8988T (cell line): ENCODE measurements at regions not wholly inside any gene's neighbourhood (a gene's known extent, or its start where the extent isn't known, plus 50 kb on each side); places are given as distances from the start of the nearest gene placed in this dataset.

Source experiments
- DNase-seq: peaks from one replicate; pipeline ENCODE4 v3.0.0; 2011

DNA sequence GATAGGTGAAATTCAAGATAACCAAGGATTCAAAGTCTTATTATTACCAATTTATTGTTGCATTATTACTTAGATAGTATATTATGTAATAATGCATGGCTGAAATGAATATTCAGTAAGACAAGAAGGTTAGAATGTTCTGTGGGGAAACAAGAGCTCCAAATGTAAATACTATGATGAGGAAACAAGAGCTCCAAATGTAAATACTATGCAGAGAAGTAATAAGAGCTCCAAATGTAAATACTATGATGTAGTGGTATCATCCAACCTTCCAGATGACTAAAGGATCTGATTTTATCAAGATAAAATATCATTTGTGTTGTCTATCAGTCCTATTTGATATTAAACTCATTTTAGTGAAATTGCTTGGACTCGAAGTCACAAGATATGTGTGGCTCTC is 82.2 kb upstream of the PCDH18 start:
- no peak for DNase-seq

DNA sequence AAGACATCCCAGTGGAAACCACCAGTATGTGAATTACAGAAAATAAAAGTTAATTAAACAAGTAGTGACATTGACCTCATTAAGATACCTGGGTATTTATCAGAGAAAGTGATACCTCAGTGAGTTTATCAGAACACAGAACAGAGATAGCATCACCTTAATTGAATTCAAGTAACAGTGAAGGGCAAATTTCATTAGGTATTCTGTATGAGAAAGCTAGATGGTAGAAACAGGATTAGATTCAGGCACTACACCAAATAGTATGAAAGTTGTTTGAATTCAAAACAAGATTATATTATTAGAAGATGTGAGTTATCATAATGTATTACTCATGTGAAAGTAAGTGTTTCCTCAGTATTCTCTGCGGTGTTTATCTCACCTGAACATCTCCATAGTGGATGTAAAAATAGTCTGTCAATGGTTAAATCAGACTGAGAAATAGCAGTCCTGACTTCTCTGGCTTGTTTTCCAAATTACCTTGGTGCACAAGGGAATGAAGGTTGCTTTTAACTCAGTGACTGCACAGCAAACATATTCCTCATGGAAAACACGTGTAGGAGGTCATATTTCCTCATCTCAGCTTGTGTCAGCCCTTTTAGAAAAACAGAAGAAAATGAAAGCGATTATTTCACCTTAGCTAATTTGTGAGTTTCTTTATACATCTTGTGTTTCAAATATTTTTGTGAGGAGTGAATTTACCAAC is 79.9 kb upstream of the PCDH18 start:
- DNase-seq, result no peak

DNA sequence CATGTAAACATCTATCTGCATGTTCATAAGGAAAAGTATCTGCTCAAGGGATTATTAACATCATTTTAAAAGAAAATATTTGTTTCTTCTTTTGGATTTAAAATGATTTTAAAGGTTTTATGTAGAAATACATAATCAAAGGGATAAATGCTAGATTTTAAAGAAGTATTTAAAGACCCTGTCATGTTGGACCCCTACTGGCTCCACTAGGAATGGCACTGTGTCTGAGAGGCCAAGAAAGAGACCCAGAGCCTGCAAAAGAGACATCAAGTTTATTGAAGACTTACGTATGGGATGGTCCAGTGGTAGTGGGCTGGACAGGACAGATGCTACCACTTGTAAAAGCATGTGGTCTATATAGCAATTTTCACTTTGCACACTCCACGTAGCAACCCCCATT is 78.7 kb upstream of the PCDH18 start:
- no peak for DNase-seq

DNA sequence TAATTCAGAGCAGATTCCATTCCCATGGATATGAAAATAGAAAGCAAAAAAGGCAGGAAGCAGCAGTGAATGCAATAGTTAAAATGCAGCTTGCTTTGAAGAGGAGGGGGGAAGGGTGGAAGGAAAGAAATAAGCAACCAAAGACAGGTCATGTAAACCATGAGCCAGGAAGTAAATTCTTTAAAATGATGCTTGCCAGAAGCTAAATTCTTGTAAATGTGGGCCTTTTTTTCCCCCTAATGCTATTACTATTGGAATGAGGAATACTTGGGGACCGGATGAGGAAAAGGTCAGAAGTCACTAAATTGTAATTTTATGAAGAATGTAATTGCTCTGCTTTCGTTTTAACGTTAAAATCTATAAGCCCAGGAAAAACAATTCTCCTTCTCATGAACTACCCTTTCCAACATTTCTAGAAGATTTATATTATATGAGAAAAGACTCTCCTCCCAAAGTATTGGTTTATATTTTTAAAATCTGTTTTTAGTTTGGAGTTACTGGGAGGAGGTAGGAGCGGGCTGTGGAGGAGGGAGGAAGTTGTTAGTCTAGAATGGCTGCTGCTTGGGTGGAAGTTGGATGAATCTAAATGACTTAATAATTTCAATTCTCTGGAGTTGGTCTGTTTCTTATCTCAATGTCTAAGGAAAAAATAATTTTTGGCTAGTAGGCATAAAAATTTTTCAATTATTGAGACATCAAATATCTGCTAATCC is 77.6 kb upstream of the PCDH18 start:
- no peak for DNase-seq

DNA sequence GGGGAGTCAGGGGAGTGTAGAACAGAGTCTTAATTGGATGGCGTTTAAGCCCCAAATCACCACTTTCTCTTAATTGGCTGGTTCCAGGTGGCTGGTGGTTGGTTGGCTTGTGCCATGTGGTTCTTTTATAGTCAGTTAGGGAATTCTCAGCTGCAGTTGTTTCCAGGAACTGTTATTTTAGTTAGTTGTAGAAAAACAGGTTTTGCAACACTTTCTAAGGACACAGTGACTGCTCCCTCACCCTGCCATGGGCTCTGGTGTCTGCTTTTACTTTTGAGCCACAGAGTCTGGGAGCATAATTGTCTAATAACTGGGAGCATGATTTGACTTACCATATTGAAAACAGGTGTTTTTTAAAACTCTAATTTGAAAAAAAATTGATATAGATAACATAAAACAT is 75.8 kb upstream of the PCDH18 start:
- no peak for DNase-seq

DNA sequence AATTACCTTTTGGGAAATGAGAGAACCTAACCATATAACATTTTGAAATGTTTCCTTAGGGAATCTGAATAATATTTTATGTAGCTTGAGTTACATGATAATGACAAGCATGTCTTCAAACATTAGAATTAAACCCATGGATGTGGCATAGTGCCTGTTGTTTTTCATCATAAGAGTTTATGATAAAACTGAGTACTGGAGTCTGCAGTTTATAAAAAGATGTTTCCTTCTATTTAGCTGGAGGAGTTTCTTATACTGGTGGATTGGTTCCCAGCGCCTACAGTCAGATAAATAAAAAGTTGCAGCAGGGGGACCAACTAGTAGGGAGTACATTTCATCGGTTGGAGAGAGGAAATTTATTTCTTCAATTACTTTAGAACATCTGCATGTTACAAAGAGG is 70.1 kb upstream of the PCDH18 start:
- no peak for DNase-seq

DNA sequence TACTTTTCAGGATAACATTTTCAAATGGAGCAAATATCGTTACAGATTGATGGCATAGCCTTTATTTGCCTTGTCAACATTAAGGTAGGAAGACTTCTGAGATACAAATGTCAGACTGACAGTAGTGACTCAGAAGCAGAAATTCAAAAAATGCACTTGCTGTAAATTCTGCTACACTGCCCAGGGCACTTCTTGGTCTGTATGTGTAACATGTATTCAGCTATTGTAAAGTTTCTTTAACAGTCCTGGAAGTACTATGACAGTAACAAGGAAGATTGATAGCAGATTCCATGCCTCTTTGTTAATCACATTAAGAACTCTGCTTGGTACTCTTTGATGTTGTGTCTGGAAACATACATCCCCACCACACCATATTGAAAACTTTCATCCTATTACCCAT is 69.6 kb upstream of the PCDH18 start:
- no peak for DNase-seq

DNA sequence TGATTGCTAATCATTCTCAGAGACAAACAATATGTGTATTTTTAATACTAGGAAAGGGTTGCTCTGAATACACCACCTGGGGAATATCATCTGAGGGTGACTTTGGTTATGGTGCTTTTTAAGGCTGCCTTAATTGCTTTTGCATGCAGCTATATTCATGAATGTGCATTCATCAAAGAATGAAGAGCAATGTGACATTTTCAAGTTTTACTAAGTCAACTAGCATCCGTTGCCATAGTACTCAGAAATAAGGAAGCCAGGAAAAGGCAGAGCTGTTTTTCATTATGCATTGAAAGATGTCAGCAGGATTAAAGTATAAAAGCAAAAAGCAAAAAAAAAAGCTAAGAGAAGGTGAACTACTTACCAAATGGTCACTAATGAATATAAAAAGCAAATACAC is 67.4 kb upstream of the PCDH18 start:
- DNase-seq, result no peak

DNA sequence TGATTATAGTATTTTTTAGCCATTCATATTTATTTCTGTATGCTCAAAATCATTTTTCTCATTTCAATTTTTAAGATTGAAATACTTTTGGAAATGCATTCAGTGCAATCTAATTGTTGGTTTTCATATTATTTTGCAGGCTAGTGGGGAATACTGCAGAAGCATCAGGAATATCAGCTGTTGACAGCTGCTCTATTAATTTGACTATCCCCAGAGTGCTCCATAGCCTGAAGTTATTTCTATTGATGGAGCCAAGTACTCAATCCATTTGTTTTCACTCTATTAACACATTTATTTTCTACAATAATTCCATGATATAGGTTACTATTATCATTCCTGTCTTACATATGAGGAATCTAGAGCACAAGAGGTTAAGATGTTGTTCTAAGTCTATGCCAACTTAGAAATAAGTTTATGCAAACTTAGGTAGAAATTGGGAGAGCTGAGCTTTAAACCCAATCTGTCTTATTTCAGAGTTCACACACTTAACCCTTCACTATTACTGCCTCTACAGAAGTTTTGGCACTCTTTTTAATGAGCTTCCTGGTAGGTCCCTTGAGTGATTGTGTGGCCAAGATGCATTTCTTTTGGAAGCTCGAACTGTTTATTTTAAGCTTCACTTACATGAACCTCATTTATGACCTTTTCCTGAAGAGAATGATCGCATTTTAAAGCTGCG is 65.6 kb upstream of the PCDH18 start:
- no peak for DNase-seq

DNA sequence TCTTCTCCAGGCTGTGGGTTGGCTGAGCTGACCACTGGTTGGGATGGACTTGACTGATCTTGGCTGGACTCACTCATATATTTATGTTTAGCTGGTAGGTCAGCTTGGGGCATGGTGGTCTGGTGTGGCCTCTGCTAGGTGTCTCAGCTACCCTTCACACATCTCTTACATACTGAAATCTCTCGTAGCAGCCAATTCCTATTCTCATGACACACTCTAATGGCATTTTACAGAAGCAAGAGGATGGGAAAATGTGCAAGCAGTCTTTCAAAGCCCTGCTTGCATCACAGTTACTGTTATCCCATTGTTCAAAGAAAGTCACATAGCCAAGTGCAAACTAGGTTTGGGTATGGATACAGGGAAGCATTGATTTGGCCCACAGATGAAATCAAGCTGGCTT is 55.5 kb upstream of the PCDH18 start:
- no peak for DNase-seq

DNA sequence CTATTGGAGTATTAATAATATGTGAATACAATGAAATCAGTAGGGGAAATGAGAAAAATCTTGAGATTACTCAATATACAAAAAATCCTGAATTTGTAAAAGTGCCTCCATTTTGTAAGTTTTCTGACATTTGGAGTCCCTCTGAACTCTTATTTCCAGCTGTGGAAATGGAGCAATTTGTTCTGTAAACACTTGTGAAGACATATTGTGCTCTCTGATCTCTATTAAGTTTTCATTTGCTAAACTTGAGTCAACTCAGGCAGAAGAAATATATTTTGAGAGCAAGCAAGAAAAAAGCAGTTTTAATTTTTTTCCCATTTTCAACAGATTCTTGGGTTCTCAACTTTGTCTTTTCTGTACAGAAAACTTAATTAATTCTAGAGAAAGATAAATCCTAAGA is 51.4 kb upstream of the PCDH18 start:
- no peak for DNase-seq
